ENCODE measurements at regions not wholly inside any gene's neighbourhood (a gene's known extent, or its start where the extent isn't known, plus 50 kb on each side); places are given as distances from the start of the nearest gene placed in this dataset.

- TF ChIP-seq CTCF (conservative IDR thresholded peaks at IDR 0.05), result no peak
- peaks cover 30 to 32% of the 10 kb centered on the region in 2 experiments for H3K4me1 Mint-ChIP-seq
- no peak overlapping the region for H4K5ac ChIP-seq (ENCODE audit: insufficient read length, low read depth, low read length)
- H3K9me3 Mint-ChIP-seq, result no peaks in the 10 kb centered on the region
- H3K36me3 Mint-ChIP-seq (ENCODE audit: insufficient read depth in 1 of 3, low read depth in 3 of 3), result no peaks in the 10 kb centered on the region; a peak in 1 of 7 replicates
- no peaks in the 10 kb centered on the region for H4K20me1 ChIP-seq (ENCODE audit: control insufficient read depth, insufficient read depth, insufficient read length)
- H3K9ac ChIP-seq (ENCODE audit: extremely low read depth, insufficient read length, low read length), result no peak overlapping the region
- peak overlapping the region in 2 of 3 experiments; percentile 85 to 96; a peak in 4 of 7 replicates for H3K27ac Mint-ChIP-seq
- H4K8ac ChIP-seq (replicated peaks; ENCODE audit: insufficient read length, low read depth, low read length), result no peak overlapping the region
- H3K4me2 ChIP-seq (ENCODE audit: insufficient read depth, insufficient read length, low read length), result no peak overlapping the region
- no peak overlapping the region for H2BK20ac ChIP-seq (ENCODE audit: low read depth, low read length, poor library complexity, severe bottlenecking)
- no peak overlapping the region for H3K4ac ChIP-seq (ENCODE audit: low read depth, low read length)
- H2AFZ ChIP-seq (ENCODE audit: low read length), result no peak overlapping the region
- peaks cover 10% of the 10 kb centered on the region; the same call in 1 of the 2 replicates for H3K4me1 ChIP-seq (ENCODE audit: insufficient read depth, low read length)
- no peak overlapping the region for H2BK5ac ChIP-seq (ENCODE audit: insufficient read length, low read length)
- H3K23ac ChIP-seq (ENCODE audit: insufficient read length, low read depth, low read length), result no peak overlapping the region
- H3K79me1 ChIP-seq (ENCODE audit: insufficient read depth, low read depth, low read length, poor library complexity, severe bottlenecking), result no peaks in the 10 kb centered on the region
- no peak for DNase-seq
- H3K79me2 ChIP-seq (ENCODE audit: insufficient read depth, low read length), result no peaks in the 10 kb centered on the region
- no peaks in the 10 kb centered on the region for H3K27me3 Mint-ChIP-seq (ENCODE audit: low read depth)
- no peak overlapping the region for H2AK5ac ChIP-seq (ENCODE audit: insufficient read length, low read length)
- H2BK12ac ChIP-seq (ENCODE audit: insufficient read length, low read depth, low read length), result no peak overlapping the region
- H3K4me3 Mint-ChIP-seq, result no peak overlapping the region; a peak in 1 of 5 replicates
- WGBS (ENCODE audit: extremely low coverage, insufficient read length, low lambda C conversion rate), result no CpG with 5 or more reads among the region's 5 CpGs
- H3K14ac ChIP-seq (ENCODE audit: insufficient read depth, low read length), result no peak overlapping the region
- no peaks in the 10 kb centered on the region for H3K9me3 ChIP-seq (ENCODE audit: control insufficient read depth, low read depth, low read length)
- H3K27ac ChIP-seq (ENCODE audit: insufficient read length, low read depth, low read length), result peak overlapping the region; percentile 34
- no peaks in the 10 kb centered on the region for H3K27me3 ChIP-seq (ENCODE audit: insufficient read depth, low read length)
- H3K18ac ChIP-seq (ENCODE audit: insufficient read length, low read depth, low read length), result no peak overlapping the region
- H3T11ph ChIP-seq (ENCODE audit: low read length), result no peak overlapping the region
- no peak overlapping the region for H2BK15ac ChIP-seq (ENCODE audit: low read depth, low read length)
- no peak overlapping the region for H4K91ac ChIP-seq (ENCODE audit: insufficient read length, low read depth, low read length)
- H3K56ac ChIP-seq (ENCODE audit: insufficient read length, low read depth, low read length), result no peak overlapping the region
- no peak overlapping the region for H2BK120ac ChIP-seq (ENCODE audit: low read depth, low read length, poor library complexity, severe bottlenecking)
- H3K23me2 ChIP-seq (ENCODE audit: insufficient read length, low read depth, low read length, poor library complexity, severe bottlenecking), result no peaks in the 10 kb centered on the region
Measured at GRCh38 chr21:15121097-15121654, 56.4 kb upstream of the NRIP1 start.
